ENCODE measurements at regions not wholly inside any gene's neighbourhood (a gene's known extent, or its start where the extent isn't known, plus 50 kb on each side); places are given as distances from the start of the nearest gene placed in this dataset.

DNA sequence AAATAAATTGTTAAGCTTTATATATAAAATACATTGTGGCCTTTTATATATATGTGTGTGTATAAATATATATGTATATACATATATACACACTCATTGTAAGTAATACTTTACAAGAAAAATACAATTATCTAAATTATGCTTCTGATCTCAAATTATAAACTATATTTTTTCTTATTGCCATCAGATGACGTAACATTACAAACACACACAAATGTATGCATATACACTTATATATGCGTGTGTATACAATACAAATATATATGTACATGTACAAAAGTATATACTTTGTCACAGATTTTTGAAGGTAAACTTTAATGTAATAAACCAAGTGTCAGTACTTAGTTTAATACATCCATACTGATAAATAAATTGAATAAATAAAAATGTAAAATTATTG, 278.9 kb upstream of the LMO3 start:
- CTCF ChIA-PET, result no interaction called here
- H3K27ac ChIP-seq (ENCODE audit: low read length), result no peak overlapping the region
- DNase-seq (ENCODE audit: low read depth, low spot score) (no peak), ATAC-seq (no peak)
- POLR2A ChIA-PET, result no interaction called here
- no peaks in the 10 kb centered on the region for H3K27me3 ChIP-seq (ENCODE audit: control insufficient read depth, insufficient read depth, low read length)
- no peaks in the 10 kb centered on the region for H3K36me3 ChIP-seq (ENCODE audit: control insufficient read depth, insufficient read depth, low read length)
- in situ Hi-C loops (cut with HindIII; ENCODE audit: low pct_unique_long_range_greater_than_20kb, low sequenced_read_pairs) (no loop called here), intact Hi-C loops (cut with micrococcal nuclease; ENCODE audit: unreplicated experiment) (no loop called here)
- H3K9me3 ChIP-seq (ENCODE audit: control insufficient read depth, insufficient read depth, low read depth, low read length), result no peaks in the 10 kb centered on the region
- TF ChIP-seq, protein P1, sequence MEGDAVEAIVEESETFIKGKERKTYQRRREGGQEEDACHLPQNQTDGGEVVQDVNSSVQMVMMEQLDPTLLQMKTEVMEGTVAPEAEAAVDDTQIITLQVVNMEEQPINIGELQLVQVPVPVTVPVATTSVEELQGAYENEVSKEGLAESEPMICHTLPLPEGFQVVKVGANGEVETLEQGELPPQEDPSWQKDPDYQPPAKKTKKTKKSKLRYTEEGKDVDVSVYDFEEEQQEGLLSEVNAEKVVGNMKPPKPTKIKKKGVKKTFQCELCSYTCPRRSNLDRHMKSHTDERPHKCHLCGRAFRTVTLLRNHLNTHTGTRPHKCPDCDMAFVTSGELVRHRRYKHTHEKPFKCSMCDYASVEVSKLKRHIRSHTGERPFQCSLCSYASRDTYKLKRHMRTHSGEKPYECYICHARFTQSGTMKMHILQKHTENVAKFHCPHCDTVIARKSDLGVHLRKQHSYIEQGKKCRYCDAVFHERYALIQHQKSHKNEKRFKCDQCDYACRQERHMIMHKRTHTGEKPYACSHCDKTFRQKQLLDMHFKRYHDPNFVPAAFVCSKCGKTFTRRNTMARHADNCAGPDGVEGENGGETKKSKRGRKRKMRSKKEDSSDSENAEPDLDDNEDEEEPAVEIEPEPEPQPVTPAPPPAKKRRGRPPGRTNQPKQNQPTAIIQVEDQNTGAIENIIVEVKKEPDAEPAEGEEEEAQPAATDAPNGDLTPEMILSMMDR (IDR thresholded peaks at IDR 0.05), result no peak
- TF ChIP-seq TCF7L2 (IDR thresholded peaks at IDR 0.05; ENCODE audit: low read depth, low read length) (no peak), POLR2AphosphoS5 (IDR thresholded peaks at IDR 0.05; ENCODE audit: low read depth, low read length) (no peak), SIN3A (IDR thresholded peaks at IDR 0.05; ENCODE audit: borderline replicate concordance, insufficient read depth, low read depth, low read length) (no peak)
- TF ChIP-seq, protein P2, sequence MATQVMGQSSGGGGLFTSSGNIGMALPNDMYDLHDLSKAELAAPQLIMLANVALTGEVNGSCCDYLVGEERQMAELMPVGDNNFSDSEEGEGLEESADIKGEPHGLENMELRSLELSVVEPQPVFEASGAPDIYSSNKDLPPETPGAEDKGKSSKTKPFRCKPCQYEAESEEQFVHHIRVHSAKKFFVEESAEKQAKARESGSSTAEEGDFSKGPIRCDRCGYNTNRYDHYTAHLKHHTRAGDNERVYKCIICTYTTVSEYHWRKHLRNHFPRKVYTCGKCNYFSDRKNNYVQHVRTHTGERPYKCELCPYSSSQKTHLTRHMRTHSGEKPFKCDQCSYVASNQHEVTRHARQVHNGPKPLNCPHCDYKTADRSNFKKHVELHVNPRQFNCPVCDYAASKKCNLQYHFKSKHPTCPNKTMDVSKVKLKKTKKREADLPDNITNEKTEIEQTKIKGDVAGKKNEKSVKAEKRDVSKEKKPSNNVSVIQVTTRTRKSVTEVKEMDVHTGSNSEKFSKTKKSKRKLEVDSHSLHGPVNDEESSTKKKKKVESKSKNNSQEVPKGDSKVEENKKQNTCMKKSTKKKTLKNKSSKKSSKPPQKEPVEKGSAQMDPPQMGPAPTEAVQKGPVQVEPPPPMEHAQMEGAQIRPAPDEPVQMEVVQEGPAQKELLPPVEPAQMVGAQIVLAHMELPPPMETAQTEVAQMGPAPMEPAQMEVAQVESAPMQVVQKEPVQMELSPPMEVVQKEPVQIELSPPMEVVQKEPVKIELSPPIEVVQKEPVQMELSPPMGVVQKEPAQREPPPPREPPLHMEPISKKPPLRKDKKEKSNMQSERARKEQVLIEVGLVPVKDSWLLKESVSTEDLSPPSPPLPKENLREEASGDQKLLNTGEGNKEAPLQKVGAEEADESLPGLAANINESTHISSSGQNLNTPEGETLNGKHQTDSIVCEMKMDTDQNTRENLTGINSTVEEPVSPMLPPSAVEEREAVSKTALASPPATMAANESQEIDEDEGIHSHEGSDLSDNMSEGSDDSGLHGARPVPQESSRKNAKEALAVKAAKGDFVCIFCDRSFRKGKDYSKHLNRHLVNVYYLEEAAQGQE (IDR thresholded peaks at IDR 0.05; ENCODE audit: insufficient read depth in 1 of 2, low read depth in 2 of 2, low read length in 1 of 2), result no peak
- H3K4me1 ChIP-seq (ENCODE audit: control insufficient read depth, insufficient read depth, low read length), result no peaks in the 10 kb centered on the region
- no peak overlapping the region for H3K4me3 ChIP-seq (ENCODE audit: low read depth in 2 of 2, low read length in 2 of 2)
- no TSS peak for BruUV-seq (replicated peaks)

DNA sequence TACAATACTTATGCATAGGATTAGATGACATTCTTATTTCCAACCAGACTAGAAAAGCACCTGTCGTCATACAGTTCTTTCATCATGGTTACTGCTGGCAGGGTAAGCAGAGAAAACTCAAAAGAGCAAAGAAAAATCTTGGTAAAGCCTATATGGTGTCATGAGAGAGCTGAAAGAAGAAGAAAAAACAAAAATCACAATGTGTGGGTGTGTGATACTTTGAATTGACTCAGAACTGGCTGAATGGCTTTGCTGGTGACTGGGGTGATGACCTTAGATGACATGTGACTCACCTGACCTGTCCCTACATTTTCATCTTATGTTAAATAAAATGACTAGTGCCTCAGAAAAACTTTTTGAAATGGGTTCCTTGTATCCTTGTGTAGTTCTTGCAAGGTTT, 278.1 kb upstream of the LMO3 start:
- Histone ChIP-seq H3K4me3 (ENCODE audit: low read depth in 2 of 2, low read length in 2 of 2) (no peak overlapping the region), H3K9me3 (ENCODE audit: control insufficient read depth, insufficient read depth, low read depth, low read length) (no peaks in the 10 kb centered on the region), H3K27me3 (ENCODE audit: control insufficient read depth, insufficient read depth, low read length) (no peaks in the 10 kb centered on the region), H3K36me3 (ENCODE audit: control insufficient read depth, insufficient read depth, low read length) (no peaks in the 10 kb centered on the region), H3K4me1 (ENCODE audit: control insufficient read depth, insufficient read depth, low read length) (no peaks in the 10 kb centered on the region), H3K27ac (ENCODE audit: low read length) (no peak overlapping the region)
- ChIA-PET POLR2A (no interaction called here), CTCF (no interaction called here)
- in situ Hi-C loops (cut with HindIII; ENCODE audit: low pct_unique_long_range_greater_than_20kb, low sequenced_read_pairs) (no loop called here), intact Hi-C loops (cut with micrococcal nuclease; ENCODE audit: unreplicated experiment) (no loop called here)
- ATAC-seq (no peak), DNase-seq (ENCODE audit: low read depth, low spot score) (no peak)
- no peak for TF ChIP-seq SIN3A (IDR thresholded peaks at IDR 0.05; ENCODE audit: borderline replicate concordance, insufficient read depth, low read depth, low read length)
- TF ChIP-seq, protein P1 (IDR thresholded peaks at IDR 0.05), result no peak
- TF ChIP-seq, protein P2 (IDR thresholded peaks at IDR 0.05; ENCODE audit: insufficient read depth in 1 of 2, low read depth in 2 of 2, low read length in 1 of 2), result no peak
- no peak for TF ChIP-seq POLR2AphosphoS5 (IDR thresholded peaks at IDR 0.05; ENCODE audit: low read depth, low read length)
- no peak for TF ChIP-seq TCF7L2 (IDR thresholded peaks at IDR 0.05; ENCODE audit: low read depth, low read length)
- BruUV-seq (replicated peaks), result no TSS peak

Data from Panc1 (cell line).